SU-DHL-6 (cell line): ENCODE measurements at regions not wholly inside any gene's neighbourhood (a gene's known extent, or its start where the extent isn't known, plus 50 kb on each side); places are given as distances from the start of the nearest gene placed in this dataset.

Experiments
- CTCF ChIP-seq: fragments of 200-600 bp; sonication (generic); IDR thresholded peaks from one replicate; pipeline ENCODE4 v1.5.1; 2017; ENCODE audit warnings: antibody characterized with exemption, mild to moderate bottlenecking, low read length, moderate library complexity; ENCODE audit not compliant: insufficient read depth, poor library complexity, severe bottlenecking
- EZH2phosphoT487 ChIP-seq: fragments of 200-600 bp; sonication (generic), shearing (Covaris generic); conservative IDR thresholded peaks from 2 replicates; pipeline ENCODE4 v1.6.1; 2018; ENCODE audit warnings: mild to moderate bottlenecking, antibody characterized with exemption, low read length, moderate library complexity, mixed read lengths

GRCh38 chr15:77727635-77728304, 95.1 kb upstream of the LINGO1 start:
- no peak for TF ChIP-seq CTCF
- TF ChIP-seq EZH2phosphoT487: no peak
